HG02840 (cell line): ENCODE measurements at regions not wholly inside any gene's neighbourhood (a gene's known extent, or its start where the extent isn't known, plus 50 kb on each side); places are given as distances from the start of the nearest gene placed in this dataset.

Experiments used
- ATAC-seq: cut with Tn5 transposase; IDR thresholded peaks from one replicate; pipeline ENCODE4 v1.9.1; 2021; ENCODE audit warnings: mild to moderate bottlenecking, moderate library complexity, moderate number of reproducible peaks; ENCODE audit not compliant: unreplicated experiment, low FRiP score

DNA sequence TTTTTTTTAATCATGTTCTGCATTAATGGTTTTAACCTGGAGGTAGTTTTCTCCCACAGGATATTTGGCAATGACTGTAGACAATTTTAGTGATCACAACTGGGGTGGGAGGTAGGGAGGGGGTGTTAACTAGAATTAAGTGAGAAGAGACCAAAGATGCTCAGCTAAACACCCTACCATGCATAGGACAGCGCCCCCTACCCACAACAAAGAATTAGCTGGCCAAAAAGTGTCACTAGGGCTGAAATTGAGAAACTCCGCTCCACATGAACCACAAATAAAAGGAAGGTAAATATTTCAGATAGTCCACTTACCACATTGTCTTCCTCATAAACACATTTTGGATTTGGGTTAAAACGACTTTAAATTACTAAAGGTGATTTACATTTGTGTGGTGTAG lies 942.6 kb downstream of the SUCLG1 start:
- no peak for ATAC-seq

DNA sequence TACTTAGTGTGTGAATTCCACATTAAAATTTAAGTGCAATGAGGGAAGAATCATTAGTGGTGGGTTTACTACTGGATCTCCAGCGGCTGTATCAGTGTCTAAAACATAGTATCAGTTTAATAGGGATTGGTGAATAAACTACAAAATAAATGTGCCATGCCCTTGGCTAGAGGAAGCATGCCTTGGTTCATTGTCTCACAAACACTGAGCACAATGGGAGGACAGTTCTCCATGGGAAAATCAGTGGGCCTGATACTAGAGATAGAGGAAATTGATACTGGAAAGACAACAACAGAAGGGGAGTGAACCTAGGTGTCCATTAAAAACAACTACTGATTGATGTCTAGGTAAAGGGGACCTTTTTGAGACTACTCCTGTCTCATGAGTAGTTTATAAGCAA lies 971.6 kb downstream of the SUCLG1 start:
- no peak for ATAC-seq

DNA sequence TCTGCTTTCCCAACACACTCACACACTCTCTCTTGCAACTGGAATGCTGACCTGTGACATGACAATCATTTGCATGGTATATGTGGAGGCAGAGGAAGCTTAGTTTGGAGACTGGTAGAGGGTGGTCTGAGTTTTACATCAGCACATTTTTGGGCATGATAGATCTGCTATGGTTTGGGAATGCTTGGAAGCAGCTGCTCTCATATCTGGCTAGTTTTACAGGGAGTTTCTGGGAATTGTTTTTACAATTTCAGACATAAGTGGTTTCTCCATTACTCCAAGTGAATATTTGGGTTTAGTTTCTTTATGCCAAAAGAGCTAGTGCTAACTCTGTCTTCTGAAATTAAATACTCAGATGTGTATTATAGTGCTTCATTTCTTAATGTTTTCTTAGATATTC lies 977.6 kb downstream of the SUCLG1 start:
- ATAC-seq, result no peak

DNA sequence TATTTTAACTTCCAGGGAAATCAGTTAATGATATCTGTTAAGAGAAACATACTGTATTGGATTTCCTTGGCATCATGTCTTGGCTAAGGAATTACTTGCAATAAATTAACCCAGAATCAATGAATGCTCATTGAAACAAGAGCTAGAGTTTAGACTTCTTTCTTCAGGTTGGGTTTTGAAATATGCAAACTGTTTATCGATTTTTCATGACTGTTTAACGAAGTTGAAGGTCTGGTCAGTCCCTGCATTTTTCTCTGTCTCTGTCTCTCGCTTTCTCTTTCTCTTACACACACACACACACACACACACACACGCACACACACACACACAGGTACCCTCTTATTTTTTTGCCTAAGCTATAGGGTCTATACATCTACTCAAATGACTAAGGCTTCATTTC lies 981.0 kb downstream of the SUCLG1 start:
- no peak for ATAC-seq

DNA sequence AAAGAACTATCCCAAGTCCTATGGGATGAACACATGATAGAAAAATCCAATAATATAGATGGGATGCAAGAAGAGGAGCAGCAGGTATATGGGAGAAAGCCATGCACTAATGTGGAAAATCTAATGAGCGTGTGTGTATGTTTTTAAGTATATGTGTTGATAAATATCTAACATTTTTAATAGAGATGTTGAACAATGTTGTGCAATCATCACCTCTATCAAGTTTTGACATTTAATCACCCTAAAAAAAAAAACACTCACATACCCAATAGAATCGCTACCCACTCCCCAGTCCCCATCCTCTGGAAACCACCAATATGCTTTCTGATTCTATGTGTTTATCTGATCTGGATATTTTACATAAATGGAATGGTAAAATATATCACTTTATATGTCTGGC lies 983.7 kb downstream of the SUCLG1 start:
- no peak for ATAC-seq

DNA sequence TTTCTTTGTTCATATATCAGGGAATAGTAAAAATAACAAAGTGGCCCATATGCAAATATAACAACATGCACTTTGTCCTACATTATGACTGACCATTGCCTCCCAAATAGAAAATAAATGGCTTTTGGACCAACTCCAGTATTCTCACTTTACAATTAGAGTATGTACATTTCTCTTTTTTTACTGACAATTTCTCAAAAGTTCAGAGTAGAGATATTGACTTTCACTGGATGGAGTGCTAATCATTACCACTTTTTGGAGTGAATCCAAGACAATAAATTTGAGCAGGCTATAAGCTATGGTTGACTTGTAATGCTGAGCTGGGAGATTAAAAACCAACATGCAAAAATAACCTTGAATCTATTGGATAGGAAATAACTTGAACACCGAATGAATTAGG lies 987.4 kb downstream of the SUCLG1 start:
- ATAC-seq, result no peak

DNA sequence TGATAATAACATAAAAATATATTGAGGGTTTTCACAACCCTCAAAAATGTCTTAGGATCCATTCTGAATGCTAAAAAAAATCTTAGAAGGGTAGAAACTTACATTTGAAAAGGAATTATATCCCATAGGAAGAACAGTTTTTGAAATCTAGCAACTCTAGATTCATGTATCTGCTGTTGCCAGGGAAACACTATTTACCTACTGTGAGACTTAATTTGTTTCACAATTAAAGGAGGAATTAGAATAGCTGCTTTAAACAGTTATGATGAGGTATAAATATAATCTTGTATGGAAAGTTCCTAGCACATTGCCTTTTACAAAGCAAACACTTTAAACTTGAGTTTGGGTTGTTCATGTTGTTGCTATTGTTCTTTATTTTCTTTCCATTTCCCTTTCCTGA lies 988.2 kb downstream of the SUCLG1 start:
- ATAC-seq, result no peak

DNA sequence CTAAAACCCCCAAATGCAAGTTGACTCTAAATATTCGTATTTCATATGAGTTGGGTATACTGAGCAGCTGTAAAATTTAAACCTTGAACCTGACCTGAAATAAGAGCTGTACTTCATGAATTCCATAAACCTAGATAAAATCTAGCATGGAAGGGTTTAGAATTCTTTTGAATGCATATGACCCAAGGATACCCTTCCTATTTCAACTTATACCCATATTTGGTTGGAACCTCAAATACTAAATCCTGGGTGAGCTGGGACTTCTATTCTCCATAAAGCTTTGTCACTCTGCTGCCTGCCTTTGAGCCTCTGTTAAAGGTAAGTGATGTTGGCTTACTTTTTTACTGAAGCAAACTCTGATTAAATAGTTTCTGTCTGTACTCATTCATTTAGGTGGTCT lies 994.6 kb downstream of the SUCLG1 start:
- no peak for ATAC-seq

DNA sequence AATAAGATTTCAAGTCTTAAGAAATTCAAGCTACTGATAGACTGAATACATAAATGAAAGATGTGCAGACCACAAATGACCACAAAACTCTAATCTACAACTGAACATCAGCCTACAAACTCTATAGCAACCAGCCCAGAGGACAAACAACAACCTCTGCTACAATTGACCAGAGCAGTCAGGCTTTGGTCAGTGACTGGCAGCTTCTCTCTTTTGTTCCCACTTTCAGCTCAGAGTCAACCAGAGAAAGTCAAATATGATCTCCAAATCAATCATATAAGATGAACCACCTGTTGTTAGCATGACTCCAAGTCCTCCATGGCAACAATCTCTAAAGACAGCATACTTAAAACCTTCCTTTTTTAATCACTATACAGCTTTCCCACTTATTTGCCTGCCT lies 996.2 kb downstream of the SUCLG1 start:
- ATAC-seq, result no peak

DNA sequence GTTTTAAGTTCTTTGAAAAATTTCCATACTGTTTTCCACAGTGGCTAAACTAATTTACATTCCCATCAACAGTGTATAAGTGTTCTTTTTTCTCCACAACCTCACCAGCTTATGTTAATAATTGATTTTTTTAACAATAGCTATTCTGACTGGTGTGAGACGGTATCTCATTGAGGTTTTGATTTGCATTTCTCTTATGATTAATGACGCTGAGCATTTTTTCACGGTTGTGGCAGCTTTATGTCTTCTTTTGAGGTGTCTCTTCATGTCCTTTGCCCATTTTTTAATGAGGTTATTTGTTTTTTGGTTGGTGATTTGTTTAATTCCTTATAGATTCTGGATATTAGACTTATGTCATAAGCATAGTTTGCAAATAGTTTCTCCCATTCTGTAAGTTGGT lies 997.9 kb downstream of the SUCLG1 start:
- ATAC-seq, result no peak

DNA sequence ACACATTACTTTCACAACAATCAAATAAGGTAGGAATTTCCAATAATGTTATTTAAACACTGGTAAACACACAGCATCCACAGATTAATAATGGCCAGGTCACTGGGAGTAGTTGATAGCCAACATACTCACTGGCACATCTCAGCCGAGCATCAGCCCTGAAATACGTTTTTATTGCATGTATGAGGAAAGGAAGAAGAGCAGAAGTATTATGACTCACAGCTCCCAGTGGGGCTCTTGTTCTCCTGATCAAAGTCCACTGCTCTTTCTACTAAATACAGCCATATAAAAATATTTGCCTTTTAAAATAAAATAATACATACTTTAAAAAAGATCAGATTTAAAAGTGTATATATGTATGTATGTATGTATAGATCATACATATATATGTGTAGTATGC lies 999.6 kb downstream of the SUCLG1 start:
- ATAC-seq, result no peak

DNA sequence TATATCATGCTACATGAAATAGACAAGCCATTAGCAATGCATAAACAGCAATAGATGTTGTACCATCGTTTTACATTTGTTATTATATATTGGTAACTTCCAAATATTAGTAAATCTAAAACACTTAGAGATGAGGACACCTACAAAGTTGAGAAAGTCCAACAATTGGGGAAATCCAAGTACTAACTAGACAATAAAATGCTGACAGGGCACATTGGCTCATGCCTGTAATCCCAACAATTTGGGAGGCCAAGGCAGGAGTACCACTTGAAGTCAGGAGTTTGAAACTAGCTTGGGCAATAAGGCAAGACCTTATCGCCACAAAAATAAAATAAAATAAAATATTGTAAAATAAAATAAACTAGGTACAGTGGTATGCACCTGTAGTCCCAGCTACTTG lies 1023.1 kb downstream of the SUCLG1 start:
- no peak for ATAC-seq

DNA sequence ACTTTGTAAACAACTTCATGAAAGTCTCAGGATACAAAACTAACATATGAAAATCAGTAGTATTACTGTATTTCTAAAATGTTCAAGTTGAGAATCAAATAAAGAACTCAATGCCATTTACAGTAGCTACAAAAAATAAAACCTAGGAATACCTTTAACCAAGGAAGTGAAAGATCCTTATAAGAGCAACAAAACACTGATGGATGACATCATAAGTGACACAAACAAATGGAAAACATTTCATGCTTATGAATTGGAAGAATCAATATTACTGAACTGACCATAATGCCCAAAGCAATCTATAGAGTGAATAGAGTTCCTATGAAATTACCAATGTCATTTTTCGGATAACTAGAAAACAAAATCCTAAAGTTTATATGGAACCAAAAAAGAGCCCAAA lies 1038.1 kb downstream of the SUCLG1 start:
- no peak for ATAC-seq

DNA sequence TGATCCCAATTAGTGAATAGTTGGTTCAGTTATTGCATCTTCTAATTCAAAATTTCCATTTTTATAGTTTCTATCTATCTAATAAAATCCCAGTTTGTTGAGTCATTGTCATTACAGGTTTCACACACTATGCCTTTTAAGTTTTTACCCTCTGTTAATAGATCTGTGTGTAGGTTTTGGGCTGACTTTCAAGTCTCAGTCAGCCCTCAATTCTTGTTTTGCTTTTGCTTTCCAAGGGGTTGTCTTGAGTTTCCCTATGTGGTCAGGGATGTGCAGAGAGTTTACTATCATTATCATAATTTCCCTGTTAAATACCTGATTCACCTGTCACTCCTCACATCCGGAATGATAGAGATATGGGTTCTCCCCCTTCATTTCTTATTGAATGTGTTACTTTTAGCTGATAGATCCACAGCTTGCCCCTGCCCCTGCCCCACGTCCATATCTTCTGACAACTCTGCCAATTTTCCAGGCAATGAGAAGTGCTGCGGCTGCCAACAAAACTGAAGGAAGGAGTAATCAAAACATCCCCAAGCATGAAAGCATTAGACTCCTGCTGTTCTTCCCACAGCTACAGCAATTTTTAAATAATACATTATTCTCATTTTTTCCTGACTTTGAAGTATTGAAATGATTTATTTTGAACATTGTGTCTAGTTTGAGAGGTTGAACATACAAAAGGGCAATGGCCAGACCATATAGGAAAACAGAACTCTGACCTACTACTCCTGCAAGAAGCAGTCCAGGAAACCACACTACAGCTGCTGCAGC lies 1064.8 kb downstream of the SUCLG1 start:
- no peak for ATAC-seq

DNA sequence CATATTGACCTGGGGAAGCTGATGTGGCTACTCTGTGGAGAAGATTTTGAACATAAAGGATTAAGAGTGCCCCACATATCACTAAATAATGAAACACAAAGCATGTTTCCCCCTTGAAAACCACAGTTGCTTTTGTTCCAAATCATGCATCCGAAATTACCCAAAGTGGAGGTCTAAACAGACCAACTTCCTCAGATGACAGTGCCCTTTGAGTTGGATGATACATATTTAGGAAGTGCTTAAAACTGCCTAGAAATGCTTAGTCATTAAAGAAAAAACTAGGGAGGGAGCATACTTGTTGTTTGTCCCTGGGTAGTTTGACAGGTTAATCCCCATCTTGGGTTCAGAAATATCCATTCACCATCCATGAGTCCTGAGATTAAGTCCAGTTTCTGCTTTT lies 1070.3 kb downstream of the SUCLG1 start:
- no peak for ATAC-seq

DNA sequence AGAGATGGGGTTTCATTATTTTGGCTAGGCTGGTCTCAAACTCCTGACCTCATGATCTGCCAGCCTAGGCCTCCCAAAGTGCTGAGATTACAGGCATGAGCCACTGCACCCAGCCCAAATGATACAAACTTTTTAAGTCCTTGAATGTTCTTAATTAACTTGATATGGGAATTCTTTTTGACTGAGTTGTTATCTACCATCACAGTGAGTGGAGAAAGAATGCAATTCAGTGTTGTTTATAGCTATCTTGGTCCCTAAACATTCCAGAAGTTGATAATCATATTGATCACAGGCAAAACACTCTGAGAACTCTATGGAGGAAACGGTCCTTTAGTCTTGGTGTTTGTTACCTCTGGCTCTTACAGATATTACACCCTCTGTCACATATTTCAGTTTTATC lies 1072.5 kb downstream of the SUCLG1 start:
- ATAC-seq, result no peak

DNA sequence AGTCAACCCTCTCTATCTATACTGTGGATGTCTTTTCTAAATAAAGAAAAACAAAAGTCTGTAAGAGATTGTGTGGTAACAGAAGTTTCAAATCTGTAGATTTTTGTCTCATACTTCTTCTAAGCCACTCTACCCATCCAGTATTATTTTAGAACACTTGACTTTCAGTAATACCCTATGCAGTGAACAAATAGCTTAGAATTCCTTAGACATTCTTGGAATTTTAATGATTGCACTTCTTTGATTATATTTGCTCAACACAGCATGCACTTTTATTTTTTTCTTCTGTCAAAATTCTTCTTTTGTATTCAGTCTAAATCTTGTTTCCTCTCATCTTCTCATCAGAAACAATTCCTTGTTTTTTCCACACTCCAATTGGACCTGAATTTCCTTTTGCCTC lies 1080.2 kb downstream of the SUCLG1 start:
- no peak for ATAC-seq

DNA sequence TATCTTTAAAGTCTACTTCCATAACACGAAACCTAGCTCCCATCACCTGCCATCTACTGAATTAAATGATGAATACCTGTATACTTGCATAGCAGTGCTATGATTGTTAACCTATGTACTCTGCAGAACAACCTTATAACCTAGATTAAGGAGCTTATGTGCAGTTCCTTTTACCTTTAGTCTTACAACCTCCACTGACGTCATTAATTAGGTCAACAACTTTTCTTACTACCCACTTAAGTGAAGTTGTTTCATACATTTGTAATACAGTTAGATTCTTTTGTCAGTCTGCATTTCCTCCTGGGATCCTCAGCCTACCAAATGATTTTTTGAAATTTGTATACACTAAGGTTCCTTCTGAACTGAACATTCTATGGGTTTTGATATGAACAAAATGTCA lies 1082.3 kb downstream of the SUCLG1 start:
- ATAC-seq, result no peak

DNA sequence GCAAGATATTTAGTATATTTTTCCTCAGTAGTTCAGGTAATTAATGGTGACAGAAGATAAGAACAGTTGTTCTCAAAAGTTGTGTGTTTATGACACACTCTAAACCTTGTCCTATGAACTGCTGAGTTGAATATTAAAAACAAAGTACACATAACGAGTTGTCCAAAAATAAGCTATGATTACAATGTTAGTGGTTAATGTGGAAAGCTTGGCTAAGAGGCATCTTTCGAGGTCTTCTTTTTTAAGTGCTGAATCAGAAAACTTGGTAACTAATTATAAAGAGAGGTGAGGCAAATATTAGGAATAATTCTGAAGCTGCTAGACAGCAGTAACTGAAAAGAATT lies 1088.7 kb downstream of the SUCLG1 start:
- no peak for ATAC-seq

DNA sequence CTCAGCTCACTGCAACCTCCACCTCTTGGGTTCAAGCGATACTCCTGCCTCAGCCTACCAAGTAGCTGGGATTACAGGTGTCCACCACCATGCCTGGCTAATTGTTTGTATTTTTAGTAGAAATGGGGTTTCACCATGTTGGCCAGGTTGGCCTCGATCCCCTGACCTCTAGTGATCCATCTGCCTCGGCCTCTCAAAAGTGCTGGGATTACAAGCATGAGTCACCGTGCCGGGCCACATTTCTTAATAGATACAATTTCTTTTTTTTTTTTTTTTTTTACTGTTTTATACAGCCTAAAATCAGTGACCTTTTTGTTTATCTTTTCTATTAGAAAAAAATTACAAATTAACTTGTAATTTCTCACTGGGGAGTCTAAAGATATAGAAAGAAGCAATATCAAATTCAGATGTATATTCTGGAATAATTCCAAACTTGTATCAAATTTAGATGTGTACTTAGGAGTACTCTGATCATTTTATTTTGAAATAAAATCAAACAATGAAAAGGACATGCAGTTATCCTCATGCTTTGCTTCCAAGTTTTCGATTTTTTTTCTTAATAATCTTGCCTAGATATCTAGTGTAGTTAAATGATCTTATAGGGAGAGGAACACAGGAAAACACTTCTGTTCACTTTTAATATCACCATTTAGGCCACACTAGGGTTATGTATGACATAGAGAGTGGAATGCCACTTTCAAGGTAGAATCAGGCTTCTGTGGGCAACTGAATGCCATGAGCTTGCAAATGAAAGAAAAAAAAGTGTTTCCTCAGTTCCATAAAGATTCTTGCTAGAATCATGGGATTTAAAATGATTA lies 1089.3 kb downstream of the SUCLG1 start:
- ATAC-seq, result no peak

DNA sequence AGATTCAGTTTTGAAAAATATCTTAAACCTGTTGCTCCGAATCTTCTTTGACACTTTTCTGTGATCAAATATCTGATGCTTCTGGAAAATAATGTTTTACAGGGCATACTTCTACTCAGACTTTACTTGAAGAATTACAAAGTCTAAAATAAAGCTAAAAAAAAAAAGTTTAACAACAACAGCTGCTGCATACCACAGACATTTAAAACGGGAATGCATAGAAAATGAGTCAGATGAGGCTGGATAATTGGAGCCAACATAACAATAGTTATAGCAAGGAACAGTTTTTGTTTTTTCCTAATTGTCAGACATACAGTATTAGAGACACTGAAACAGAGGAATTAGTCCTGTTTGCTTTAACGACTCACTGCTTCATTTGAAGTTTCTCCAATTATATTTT lies 1090.2 kb downstream of the SUCLG1 start:
- ATAC-seq, result no peak

DNA sequence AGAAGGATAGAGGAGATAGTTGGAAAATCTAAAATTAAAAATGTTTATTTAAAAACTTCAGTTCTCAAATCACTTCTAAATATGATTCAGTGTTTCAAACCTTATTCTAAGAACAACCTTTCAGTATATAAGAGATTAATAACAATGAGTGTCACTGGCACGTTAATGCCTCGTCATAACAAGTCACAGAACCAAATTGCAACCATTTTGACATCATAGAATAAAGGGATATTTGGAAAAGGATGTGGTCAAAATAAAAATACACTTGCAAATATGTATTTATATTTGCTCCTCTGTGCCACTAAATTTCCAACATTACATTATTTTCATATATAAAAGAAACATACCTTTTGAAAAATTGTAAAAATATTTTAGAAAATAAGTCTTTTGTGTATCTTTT lies 1090.6 kb downstream of the SUCLG1 start:
- no peak for ATAC-seq
